Renal cortical epithelial cell (primary cell): ENCODE measurements at regions not wholly inside any gene's neighbourhood (a gene's known extent, or its start where the extent isn't known, plus 50 kb on each side); places are given as distances from the start of the nearest gene placed in this dataset.

Source experiments
- DNase-seq: peaks from one replicate; pipeline ENCODE4 v3.0.0-alpha.2; 2011; ENCODE audit warnings: low read depth

DNA sequence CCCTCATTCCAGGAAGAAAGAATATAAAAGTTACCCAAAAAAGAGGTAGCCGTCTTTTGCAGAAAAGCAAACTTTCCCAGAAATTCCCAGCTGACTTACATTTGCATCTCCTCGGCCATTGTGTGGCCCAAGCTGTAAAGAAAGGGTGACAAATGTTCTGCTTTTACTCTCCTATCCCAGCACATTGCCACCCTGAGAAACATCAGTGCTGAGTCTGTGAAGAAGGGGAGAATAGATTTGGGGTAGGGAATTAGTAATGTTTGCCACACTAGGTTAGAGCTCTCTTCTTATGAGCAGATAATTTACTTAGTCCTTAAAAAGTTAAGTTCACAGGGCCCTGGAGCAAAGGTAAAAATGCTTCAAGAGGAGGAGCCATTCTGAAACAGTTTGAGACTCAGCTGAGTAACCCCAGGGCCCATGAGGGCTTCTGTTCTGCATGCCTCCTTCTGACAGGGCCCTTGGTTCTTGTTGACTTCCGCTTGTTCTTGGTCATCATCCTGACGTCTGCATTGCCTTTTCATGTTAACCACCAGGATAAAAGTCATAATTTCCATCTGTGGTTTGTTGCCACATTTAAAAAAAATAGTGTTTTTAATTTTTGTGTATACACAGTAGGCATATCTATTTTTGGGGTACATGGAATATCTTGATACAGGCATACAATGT is 550.7 kb downstream of the RNF144A start:
- no peak for DNase-seq

DNA sequence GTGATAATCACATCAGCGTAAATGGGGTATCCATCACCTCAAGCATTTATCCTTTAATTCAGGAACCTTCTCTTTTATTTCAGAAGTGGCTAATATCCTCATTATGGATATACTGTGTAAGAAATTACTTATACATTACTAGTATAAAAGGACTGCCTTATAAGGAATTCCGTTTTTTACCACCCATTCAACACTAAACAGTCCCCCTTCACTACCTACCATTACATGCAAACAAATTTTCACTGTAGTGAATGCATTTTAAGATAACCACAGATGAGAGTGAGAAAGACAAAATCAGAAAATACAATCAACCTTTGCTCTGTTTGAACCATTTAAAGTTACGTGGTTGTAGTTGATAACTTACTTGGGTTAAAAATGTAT is 551.2 kb downstream of the RNF144A start:
- no peak for DNase-seq

GRCh38 chr2:7468955-7469354 is 551.7 kb downstream of the RNF144A start:
- DNase-seq: no peak

DNA sequence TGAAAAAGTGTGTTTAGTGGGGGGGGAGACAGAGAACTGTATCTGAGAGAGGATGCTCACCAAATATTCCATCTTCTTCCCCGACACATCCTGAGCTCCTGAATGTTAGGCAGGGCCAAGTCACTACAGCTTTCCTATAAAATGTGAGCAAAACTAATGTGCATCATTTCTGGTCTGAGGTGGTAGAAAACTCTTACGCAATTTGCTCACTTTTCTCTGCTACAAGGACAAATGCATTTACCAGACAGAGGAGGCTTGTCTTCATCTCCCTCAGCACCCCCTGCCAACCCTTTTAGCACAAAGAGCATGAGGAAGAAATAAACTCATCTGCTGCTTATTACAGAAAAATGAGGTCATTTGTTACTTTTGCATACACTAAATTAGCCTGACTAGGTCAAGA is 554.0 kb downstream of the RNF144A start:
- no peak for DNase-seq

GRCh38 chr2:7472465-7472864 is 555.3 kb downstream of the RNF144A start:
- no peak for DNase-seq

GRCh38 chr2:7473135-7473771 is 556.0 kb downstream of the RNF144A start:
- no peak for DNase-seq

DNA sequence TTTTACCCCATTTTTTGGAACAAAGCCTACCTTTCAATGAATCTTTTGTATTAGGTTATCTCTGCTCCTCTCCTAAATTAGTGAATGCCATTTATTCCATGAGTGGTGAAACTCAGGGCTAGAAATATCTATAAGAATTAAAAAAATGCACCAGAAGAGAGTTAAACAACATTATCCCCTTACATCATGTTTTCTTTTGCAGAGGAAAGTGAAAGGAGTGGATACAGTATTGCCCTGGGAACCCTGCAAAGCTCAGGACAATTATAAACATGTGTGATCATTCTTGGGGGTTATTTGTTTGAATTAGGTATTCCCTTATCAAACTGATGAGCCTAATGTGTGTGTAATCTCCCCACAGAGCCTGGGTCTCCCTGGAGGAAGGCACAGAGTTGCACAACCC is 559.2 kb downstream of the RNF144A start:
- DNase-seq: no peak

GRCh38 chr2:7479603-7480002 is 562.4 kb downstream of the RNF144A start:
- DNase-seq: no peak

DNA sequence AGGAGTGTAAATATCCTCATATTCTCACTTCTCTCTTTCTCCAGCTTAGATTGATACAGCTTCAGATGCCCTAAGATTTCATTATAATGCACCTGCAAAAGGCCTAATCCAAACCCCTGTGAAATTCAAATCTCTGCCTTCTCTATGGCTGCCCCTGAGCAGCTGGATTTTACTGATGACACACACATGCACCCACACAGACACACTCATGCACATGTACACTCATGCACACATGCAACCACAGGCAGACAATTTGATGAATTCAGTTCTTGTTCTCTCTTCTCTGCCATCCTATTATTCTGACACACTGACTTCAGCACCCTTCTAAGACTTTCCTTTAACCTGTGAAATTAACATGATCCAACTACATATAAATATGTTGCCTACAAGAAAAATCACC is 563.2 kb downstream of the RNF144A start:
- DNase-seq: no peak

DNA sequence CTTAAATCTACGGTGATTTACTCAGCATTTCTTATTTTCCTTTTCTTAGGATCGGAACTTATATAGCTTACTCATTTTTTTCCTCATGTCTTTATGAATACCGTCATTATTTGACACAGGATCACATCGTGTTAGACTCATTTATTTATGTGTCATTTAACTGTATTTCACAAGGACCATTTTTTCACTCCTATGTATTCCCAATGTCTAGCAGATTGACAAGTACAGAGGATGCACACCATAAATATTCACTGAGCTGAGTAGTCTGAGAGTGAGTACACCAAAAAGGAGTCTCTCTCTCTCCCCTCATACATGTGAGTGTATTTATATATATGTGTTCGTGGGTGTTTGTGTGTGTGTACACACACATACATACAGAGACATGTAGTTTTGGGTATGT is 573.5 kb downstream of the RNF144A start:
- DNase-seq: no peak

DNA sequence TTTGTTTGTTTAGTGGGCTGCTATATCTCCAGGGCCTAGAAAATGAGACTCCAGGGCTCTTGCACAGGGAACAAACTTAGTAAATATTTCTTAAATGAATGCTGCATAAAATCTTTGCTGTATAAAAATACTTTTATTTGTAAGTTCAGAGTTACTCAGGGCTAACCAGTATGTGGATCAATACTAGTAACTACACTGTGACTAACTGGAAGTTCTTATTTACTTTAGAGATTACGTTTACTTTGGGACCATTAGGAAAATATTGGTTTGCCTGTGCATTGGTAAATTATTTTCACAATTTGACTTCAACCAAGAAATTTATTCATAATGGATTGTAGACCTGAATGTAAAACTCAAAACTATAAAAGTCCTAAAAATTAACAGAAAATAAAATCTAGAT is 575.5 kb downstream of the RNF144A start:
- no peak for DNase-seq

DNA sequence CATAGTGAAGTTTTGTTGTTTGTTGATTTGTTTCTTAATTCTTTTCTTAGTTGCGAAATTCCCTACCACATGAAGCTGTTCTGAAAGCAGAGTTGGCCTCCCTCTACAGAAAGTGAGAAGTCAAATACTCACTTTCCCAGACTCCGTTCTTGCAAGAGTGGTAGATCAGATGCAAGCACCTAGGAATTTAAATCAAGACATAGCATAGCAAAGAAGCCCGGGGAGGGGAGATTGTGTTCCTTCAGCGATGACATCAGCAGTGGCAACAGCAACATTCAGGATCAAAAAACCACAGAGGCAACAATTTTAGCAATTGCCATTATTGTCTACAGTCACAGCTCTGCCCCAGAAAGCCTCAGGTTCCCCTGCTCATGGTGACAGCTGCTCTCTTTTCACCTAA is 580.0 kb downstream of the RNF144A start:
- no peak for DNase-seq

- no peak for DNase-seq
Measured at GRCh38 chr2:7499018-7499417, 581.8 kb downstream of the RNF144A start.

DNA sequence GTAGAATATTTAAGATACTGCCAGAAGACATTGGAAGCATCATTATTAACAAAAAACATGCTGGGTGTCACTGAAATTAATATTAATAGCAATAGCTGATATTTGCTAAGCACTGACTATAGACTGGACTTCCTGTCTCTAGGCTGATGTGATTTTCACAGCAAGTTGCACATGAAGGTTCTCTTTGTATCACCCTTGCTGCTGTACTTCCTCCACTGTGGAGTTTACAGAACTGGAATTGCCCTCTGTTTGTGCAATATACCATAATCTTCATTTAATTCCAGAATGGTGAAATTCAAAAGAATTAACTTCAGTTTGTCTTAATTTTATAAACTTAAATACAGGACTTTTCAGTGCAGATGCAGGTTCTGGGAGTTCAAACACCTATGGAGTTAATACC is 585.1 kb downstream of the RNF144A start:
- no peak for DNase-seq

- DNase-seq: no peak
Measured at GRCh38 chr2:7508296-7508943, 591.2 kb downstream of the RNF144A start.

DNA sequence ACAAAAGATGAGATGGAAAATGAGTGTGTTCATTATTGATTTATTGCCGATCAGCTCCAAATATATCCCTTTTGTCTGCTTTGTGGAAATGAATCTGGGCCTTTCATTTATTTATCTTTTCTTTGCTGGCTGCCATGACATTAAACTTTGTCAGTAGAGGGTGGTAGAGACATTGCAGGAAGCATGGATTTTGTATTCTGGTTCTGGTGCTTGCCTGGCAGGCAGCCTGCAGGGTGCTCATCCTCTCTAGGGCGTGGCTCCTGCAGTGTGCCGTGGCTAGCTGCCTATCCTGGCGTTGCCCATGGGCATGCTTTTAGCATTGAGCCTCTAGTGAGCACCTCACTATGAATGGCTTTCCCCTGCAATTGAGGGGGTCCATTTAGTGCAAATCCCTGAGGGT is 593.1 kb downstream of the RNF144A start:
- no peak for DNase-seq

DNA sequence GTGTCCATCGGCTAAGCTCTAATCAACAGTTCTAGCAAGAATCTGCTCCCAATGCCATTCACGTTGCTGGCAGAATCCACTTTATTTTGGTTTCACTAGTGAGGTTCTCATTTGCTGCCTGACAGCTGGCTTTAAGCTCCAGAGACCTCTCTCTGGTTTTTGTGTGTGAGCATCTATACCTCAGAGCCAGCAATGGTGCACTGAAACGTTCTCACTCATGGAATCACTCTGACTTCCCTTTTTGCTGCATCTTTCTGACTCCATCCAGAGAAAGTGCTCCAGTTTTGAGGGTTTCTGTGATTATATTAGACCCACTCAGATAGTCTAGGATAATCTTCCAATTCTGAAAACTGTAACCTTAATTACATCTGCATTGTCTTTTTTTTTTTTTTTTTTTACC is 596.6 kb downstream of the RNF144A start:
- DNase-seq: no peak

DNA sequence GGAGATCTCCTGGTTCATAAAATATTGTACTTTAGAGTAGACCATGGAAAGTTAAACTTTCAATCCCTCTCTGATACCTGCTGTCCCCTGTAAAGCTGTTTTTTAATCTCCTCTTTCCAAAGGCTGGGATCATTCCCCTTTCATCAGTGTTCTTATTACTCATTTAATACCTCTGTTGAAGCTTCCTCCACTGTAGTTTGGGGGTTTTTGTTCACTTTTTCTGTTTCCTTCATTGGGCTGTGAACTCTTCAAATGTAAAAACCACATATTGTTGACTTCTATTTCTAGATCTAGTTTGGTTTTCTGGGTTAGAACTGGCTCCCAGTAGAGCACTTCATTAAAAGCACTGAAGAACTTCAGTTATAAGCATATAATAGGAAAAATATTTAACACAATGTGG is 598.1 kb downstream of the RNF144A start:
- DNase-seq: no peak

DNA sequence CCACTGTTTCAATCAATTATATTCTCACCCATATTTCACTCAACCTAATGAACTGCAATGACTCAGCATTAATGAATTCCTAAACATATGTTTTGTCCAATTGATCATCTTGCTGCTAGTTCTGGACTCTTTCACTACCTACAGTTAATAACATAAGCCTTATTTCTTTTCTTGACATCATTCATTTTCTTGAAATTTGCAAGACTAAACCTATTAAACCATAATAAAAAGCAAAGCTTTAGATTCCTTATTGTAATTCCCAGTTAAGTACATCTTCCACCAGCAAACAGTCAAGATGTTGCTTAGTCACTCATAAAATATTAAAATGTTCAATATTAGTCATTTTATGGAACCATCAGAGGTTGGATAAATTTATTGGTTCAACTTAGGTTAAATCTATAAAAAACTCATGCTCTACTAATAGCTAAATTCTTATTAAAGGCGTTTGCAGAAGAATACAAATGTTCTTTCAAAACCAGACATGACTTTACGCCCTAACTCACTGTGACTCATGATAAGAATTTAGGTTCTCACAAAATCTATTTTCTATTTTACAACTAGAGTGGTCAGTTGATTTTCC is 599.4 kb downstream of the RNF144A start:
- DNase-seq: no peak

- no peak for DNase-seq
Measured at GRCh38 chr2:7517088-7517487, 599.9 kb downstream of the RNF144A start.

GRCh38 chr2:7517851-7518250 is 600.6 kb downstream of the RNF144A start:
- no peak for DNase-seq

DNA sequence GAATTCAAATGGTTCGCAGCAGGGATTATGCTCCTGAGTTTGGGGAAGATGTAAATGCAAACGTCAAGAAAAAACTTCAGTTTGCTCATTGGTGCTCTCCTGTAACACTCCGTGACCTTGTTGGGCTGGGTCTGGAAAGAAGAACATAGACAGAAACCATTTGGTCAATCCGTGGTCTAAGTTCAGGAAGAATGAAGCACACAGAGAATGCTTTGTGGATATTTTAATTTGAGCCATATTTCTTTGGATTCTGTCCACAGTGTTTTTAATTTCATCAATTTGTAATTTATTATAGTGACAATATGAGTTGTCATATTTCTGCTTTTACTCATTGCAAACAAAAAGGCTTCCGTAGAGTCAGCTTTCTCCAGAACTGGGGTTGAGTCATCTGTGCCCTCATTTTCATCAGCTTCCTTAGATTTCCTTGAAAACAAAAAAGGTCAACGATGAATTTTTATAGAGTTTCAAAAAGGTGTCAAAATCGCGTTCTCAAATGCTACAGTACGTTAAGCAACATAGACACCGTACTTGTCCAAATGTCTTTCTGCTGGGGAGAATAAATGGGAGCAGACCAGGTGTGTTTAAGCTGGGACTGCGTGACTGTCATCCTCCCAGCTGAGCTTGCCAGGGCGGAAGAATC is 606.4 kb downstream of the RNF144A start:
- DNase-seq: no peak

DNA sequence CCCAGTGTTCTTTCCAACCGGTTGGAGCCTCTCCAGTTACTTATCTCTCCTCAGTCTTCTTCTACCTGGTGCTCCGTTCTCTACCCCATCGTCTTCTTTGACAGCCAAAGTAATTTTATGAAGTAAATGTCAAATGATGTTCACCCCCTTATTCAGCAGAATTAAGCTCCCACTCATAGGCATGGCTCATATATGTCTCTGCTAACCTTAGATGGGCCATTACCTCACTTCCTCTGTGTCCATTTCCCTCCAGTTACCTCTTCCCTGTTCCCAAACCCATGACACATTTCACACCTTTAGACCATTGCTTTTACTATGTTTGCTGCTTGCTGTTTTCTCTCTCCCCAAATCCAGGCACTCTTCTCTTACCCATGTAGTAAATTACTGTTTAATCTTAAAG is 607.0 kb downstream of the RNF144A start:
- DNase-seq: no peak
